ENCODE measurements at regions not wholly inside any gene's neighbourhood (a gene's known extent, or its start where the extent isn't known, plus 50 kb on each side); places are given as distances from the start of the nearest gene placed in this dataset.

- intact Hi-C loops (cut with micrococcal nuclease; ENCODE audit: unreplicated experiment), result no loop called here
- TF ChIP-seq EZH2 (IDR thresholded peaks at IDR 0.05; ENCODE audit: low read depth), result no peak
- TF ChIP-seq CTCF (conservative IDR thresholded peaks at IDR 0.05), result no peak
- Histone ChIP-seq H3K27ac (no peak overlapping the region), H3K27me3 (ENCODE audit: insufficient read depth, low read depth) (no peaks in the 10 kb centered on the region), H2AFZ (no peak overlapping the region), H3K79me2 (ENCODE audit: low read depth) (no peaks in the 10 kb centered on the region), H3K4me1 (replicated peaks; ENCODE audit: insufficient read depth) (peaks cover 47% of the 10 kb centered on the region), H3K9me3 (ENCODE audit: insufficient read depth, low read depth) (no peaks in the 10 kb centered on the region), H3K9me2 (ENCODE audit: insufficient read depth) (no peaks in the 10 kb centered on the region), H3K36me3 (ENCODE audit: low read depth) (no peaks in the 10 kb centered on the region), H3F3A (ENCODE audit: insufficient read depth, low read depth) (peaks cover 28% of the 10 kb centered on the region; the same call in 1 of the 2 replicates), H3K4me3 (no peak overlapping the region), H4K20me1 (ENCODE audit: insufficient read depth) (no peaks in the 10 kb centered on the region), H3K4me2 (no peak overlapping the region)
- no TSS peak for BruUV-seq (replicated peaks)
- POLR2A ChIA-PET (ENCODE audit: unreplicated experiment), result no interaction called here
- CTCF ChIA-PET, result interaction anchor here (0.6 kb wide), 1 partner anchor 146 kb away, joined by 3 read pairs; no protein-coding TSS in a partner anchor
- DNase-seq, result no peak
Observed at GRCh38 chr20:50342638-50343102, 152.0 kb downstream of the CEBPB start.

GRCh38 chr20:50343125-50343489 is 152.5 kb downstream of the CEBPB start:
- BruUV-seq (replicated peaks), result no TSS peak
- ChIA-PET POLR2A (ENCODE audit: unreplicated experiment) (no interaction called here), CTCF (no interaction called here)
- Histone ChIP-seq H3K4me2 (no peak overlapping the region), H3K4me1 (replicated peaks; ENCODE audit: insufficient read depth) (peaks cover 51% of the 10 kb centered on the region), H2AFZ (no peak overlapping the region), H3K9me3 (ENCODE audit: insufficient read depth, low read depth) (no peaks in the 10 kb centered on the region), H3K9me2 (ENCODE audit: insufficient read depth) (no peaks in the 10 kb centered on the region), H3K79me2 (ENCODE audit: low read depth) (no peaks in the 10 kb centered on the region), H3K36me3 (ENCODE audit: low read depth) (no peaks in the 10 kb centered on the region), H3F3A (ENCODE audit: insufficient read depth, low read depth) (peaks cover 30% of the 10 kb centered on the region; the same call in 1 of the 2 replicates), H4K20me1 (ENCODE audit: insufficient read depth) (no peaks in the 10 kb centered on the region), H3K27ac (no peak overlapping the region), H3K4me3 (no peak overlapping the region), H3K27me3 (ENCODE audit: insufficient read depth, low read depth) (no peaks in the 10 kb centered on the region)
- intact Hi-C loops (cut with micrococcal nuclease; ENCODE audit: unreplicated experiment), result no loop called here
- DNase-seq, result no peak
- TF ChIP-seq EZH2 (IDR thresholded peaks at IDR 0.05; ENCODE audit: low read depth), result no peak
- TF ChIP-seq CTCF (conservative IDR thresholded peaks at IDR 0.05), result no peak

- H3K4me3 ChIP-seq, result no peak overlapping the region
- peaks cover 26% of the 10 kb centered on the region; the same call in 1 of the 2 replicates for H3F3A ChIP-seq (ENCODE audit: insufficient read depth, low read depth)
- ChIA-PET CTCF (no interaction called here), POLR2A (ENCODE audit: unreplicated experiment) (no interaction called here)
- no peaks in the 10 kb centered on the region for H3K27me3 ChIP-seq (ENCODE audit: insufficient read depth, low read depth)
- H2AFZ ChIP-seq, result no peak overlapping the region
- intact Hi-C loops (cut with micrococcal nuclease; ENCODE audit: unreplicated experiment), result no loop called here
- H3K36me3 ChIP-seq (ENCODE audit: low read depth), result no peaks in the 10 kb centered on the region
- no peaks in the 10 kb centered on the region for H3K9me3 ChIP-seq (ENCODE audit: insufficient read depth, low read depth)
- no peaks in the 10 kb centered on the region for H3K9me2 ChIP-seq (ENCODE audit: insufficient read depth)
- H3K79me2 ChIP-seq (ENCODE audit: low read depth), result no peaks in the 10 kb centered on the region
- no peak for DNase-seq
- H4K20me1 ChIP-seq (ENCODE audit: insufficient read depth), result no peaks in the 10 kb centered on the region
- BruUV-seq (replicated peaks), result no TSS peak
- H3K27ac ChIP-seq, result no peak overlapping the region
- H3K4me2 ChIP-seq, result no peak overlapping the region
- TF ChIP-seq EZH2 (IDR thresholded peaks at IDR 0.05; ENCODE audit: low read depth) (no peak), CTCF (conservative IDR thresholded peaks at IDR 0.05) (no peak)
- H3K4me1 ChIP-seq (replicated peaks; ENCODE audit: insufficient read depth), result peaks cover 48% of the 10 kb centered on the region
Observed at GRCh38 chr20:50343490-50344179, 153.0 kb downstream of the CEBPB start.

Measured in PC-9 (cell line).